H1 (cell line): ENCODE measurements at regions not wholly inside any gene's neighbourhood (a gene's known extent, or its start where the extent isn't known, plus 50 kb on each side); places are given as distances from the start of the nearest gene placed in this dataset.

ENCODE experiments used
- CTCF ChIA-PET: fragments of 300-600 bp; sonication (Branson Sonifier 250); formaldehyde crosslinking; loops from one replicate; lab custom pipeline; 2021; ENCODE audit not compliant: partially characterized antibody; lab: Charles Lee
- POLR2A ChIA-PET: fragments of 300-600 bp; sonication (Branson Sonifier 250); formaldehyde crosslinking; loops from one replicate; lab custom pipeline; 2021; ENCODE audit warnings: inconsistent platforms; ENCODE audit not compliant: partially characterized antibody; lab: Charles Lee
- DNase-seq, 2 experiments: peaks; one replicate each; pipeline versions ENCODE4 v3.0.0 to v3.0.0-alpha.2; 2010 to 2022; ENCODE audit warnings: low spot score in 2 of 2, low read depth in 1 of 2, mixed read lengths in 1 of 2
- FAIRE-seq: peaks from 2 replicates; lab custom pipeline; 2011; peaks lifted over from hg19 to GRCh38; lab: Jason Lieb, UNC
- H2AFZ ChIP-seq: 2 replicates; pipeline ENCODE4 v1.8.1; 2012; ENCODE audit warnings: low read length, inconsistent platforms
- H2AK5ac ChIP-seq: 2 replicates; pipeline ENCODE4 v1.6.1; 2013; ENCODE audit warnings: low read depth, low read length
- H2BK120ac ChIP-seq: replicated peaks from 2 replicates; pipeline ENCODE3; 2013; ENCODE audit warnings: low read depth, low read length, inconsistent platforms
- H2BK12ac ChIP-seq: 2 replicates; pipeline ENCODE4 v1.6.1; 2013; ENCODE audit warnings: low read depth, low read length
- H2BK15ac ChIP-seq: 2 replicates; pipeline ENCODE4 v1.6.1; 2013; ENCODE audit warnings: low read length
- H2BK20ac ChIP-seq: 2 replicates; pipeline ENCODE4 v1.6.1; 2013; ENCODE audit warnings: low read length
- H2BK5ac ChIP-seq: 2 replicates; pipeline ENCODE4 v1.6.1; 2013; ENCODE audit warnings: low read depth, low read length
- H3K14ac ChIP-seq: 2 replicates; pipeline ENCODE4 v1.6.1; 2013; ENCODE audit warnings: inconsistent platforms; ENCODE audit not compliant: insufficient read length
- H3K18ac ChIP-seq: 2 replicates; pipeline ENCODE4 v1.6.1; 2013; ENCODE audit warnings: low read length; ENCODE audit errors: extremely low read depth
- H3K23ac ChIP-seq: 2 replicates; pipeline ENCODE4 v1.6.1; 2013; ENCODE audit warnings: inconsistent platforms; ENCODE audit not compliant: insufficient read length
- H3K23me2 ChIP-seq: 2 replicates; pipeline ENCODE4 v1.6.1; 2013; ENCODE audit warnings: low read depth, low read length
- H3K27ac ChIP-seq: 2 replicates; pipeline ENCODE4 v1.6.1; 2011; ENCODE audit warnings: low read depth, low read length, inconsistent platforms
- H3K27me3 ChIP-seq, 4 experiments: replicated peaks in 1 of 4; 1 replicate in 1 of 4; 2 replicates in 3 of 4; pipeline versions ENCODE4 v1.6.1 to v1.8.1; 2011 to 2013; ENCODE audit warnings: low read length in 3 of 4, mild to moderate bottlenecking in 3 of 4, inconsistent platforms in 2 of 4, mixed read lengths in 2 of 4, moderate library complexity in 1 of 4; ENCODE audit not compliant: control insufficient read depth in 3 of 4, insufficient read depth in 3 of 4; ENCODE audit errors: extremely low read depth in 1 of 4
- H3K36me3 ChIP-seq, 4 experiments: 2 replicates each; pipeline versions ENCODE4 v1.6.1 to v1.8.1; 2011 to 2013; ENCODE audit warnings: mild to moderate bottlenecking in 4 of 4, low read length in 3 of 4, moderate library complexity in 2 of 4, control low read depth in 1 of 4, inconsistent platforms in 1 of 4; ENCODE audit not compliant: insufficient read depth in 4 of 4, control insufficient read depth in 2 of 4
- H3K4ac ChIP-seq: replicated peaks from 2 replicates; pipeline ENCODE3; 2013; ENCODE audit warnings: low read length, low read depth, mixed read lengths, inconsistent platforms; ENCODE audit not compliant: insufficient read length
- H3K4me1 ChIP-seq, 4 experiments: replicated peaks in 1 of 4; 1 replicate in 1 of 4; 2 replicates in 3 of 4; pipeline versions ENCODE4 v1.6.1 to v1.8.1; 2011 to 2013; ENCODE audit warnings: low read length in 3 of 4, inconsistent platforms in 2 of 4, mixed read lengths in 1 of 4; ENCODE audit not compliant: insufficient read depth in 4 of 4, control insufficient read depth in 3 of 4
- H3K4me2 ChIP-seq, 2 experiments: 2 replicates each; pipeline versions ENCODE4 v1.6.1 to v1.8.1; 2011 to 2013; ENCODE audit warnings: low read depth in 2 of 2, low read length in 2 of 2, control low read depth in 1 of 2, inconsistent platforms in 1 of 2, mild to moderate bottlenecking in 1 of 2; ENCODE audit not compliant: insufficient read depth in 1 of 2
- H3K4me3 ChIP-seq, 4 experiments: fragments of 200-600, 300-600 bp in 1 of 4; sonication (generic), shearing (Covaris generic), sonication (Bioruptor Twin) in 1 of 4; 2 replicates each; pipeline versions ENCODE4 v1.5.1 to v1.8.1; 2011 to 2016; ENCODE audit warnings: low read length in 4 of 4, low read depth in 3 of 4, control low read depth in 2 of 4, inconsistent platforms in 2 of 4, mild to moderate bottlenecking in 2 of 4, mixed read lengths in 1 of 4, moderate library complexity in 1 of 4; ENCODE audit not compliant: insufficient read depth in 2 of 4; ENCODE audit errors: extremely low read depth in 1 of 4
- H3K56ac ChIP-seq: replicated peaks from 2 replicates; pipeline ENCODE3; 2013; ENCODE audit warnings: low read depth, mild to moderate bottlenecking, mixed read lengths, low read length, inconsistent platforms; ENCODE audit not compliant: insufficient read length
- H3K79me1 ChIP-seq: 2 replicates; pipeline ENCODE4 v1.6.1; 2013; ENCODE audit warnings: low read depth, low read length, control low read depth
- H3K79me2 ChIP-seq, 2 experiments: 2 replicates each; pipeline versions ENCODE4 v1.6.1 to v1.8.1; 2012 to 2013; ENCODE audit warnings: low read length in 2 of 2, mild to moderate bottlenecking in 2 of 2, inconsistent platforms in 1 of 2; ENCODE audit not compliant: insufficient read depth in 2 of 2, control insufficient read depth in 1 of 2
- H3K9ac ChIP-seq, 4 experiments: replicated peaks in 1 of 4; 1 replicate in 1 of 4; 2 replicates in 3 of 4; pipeline versions ENCODE4 v1.6.1 to v1.8.1; 2011 to 2013; ENCODE audit warnings: low read depth in 3 of 4, low read length in 3 of 4, control low read depth in 2 of 4, mild to moderate bottlenecking in 2 of 4, moderate library complexity in 2 of 4, inconsistent platforms in 1 of 4; ENCODE audit errors: extremely low read depth in 1 of 4
- H3K9me3 ChIP-seq, 2 experiments: 2 replicates each; pipeline versions ENCODE4 v1.6.1 to v1.8.1; 2012 to 2013; ENCODE audit warnings: mild to moderate bottlenecking in 2 of 2, moderate library complexity in 2 of 2, control low read depth in 1 of 2, inconsistent platforms in 1 of 2, low read depth in 1 of 2, low read length in 1 of 2, mixed read lengths in 1 of 2; ENCODE audit not compliant: insufficient read depth in 2 of 2
- H4K20me1 ChIP-seq, 2 experiments: replicated peaks in 1 of 2; 2 replicates each; pipeline versions ENCODE3 to v1.8.1; 2011 to 2013; ENCODE audit warnings: inconsistent platforms in 2 of 2, low read length in 2 of 2, mild to moderate bottlenecking in 1 of 2; ENCODE audit not compliant: insufficient read depth in 2 of 2, control insufficient read depth in 1 of 2
- H4K5ac ChIP-seq: 2 replicates; pipeline ENCODE4 v1.6.1; 2013; ENCODE audit warnings: low read length, low read depth, mixed read lengths, inconsistent platforms; ENCODE audit not compliant: insufficient read length
- H4K8ac ChIP-seq: 2 replicates; pipeline ENCODE4 v1.8.0; 2013; ENCODE audit warnings: mild to moderate bottlenecking, moderate library complexity, low read length, inconsistent platforms; ENCODE audit not compliant: insufficient read depth; ENCODE audit errors: extremely low read depth
- H4K91ac ChIP-seq: replicated peaks from 2 replicates; pipeline ENCODE3; 2013; ENCODE audit warnings: low read length, mixed read lengths, inconsistent platforms; ENCODE audit not compliant: insufficient read length
- CHD7 ChIP-seq: fragments of 300-600 bp; sonication (generic); IDR thresholded peaks from 2 replicates; pipeline ENCODE4 v1.7.1; 2012; ENCODE audit warnings: low read length, moderate library complexity, mild to moderate bottlenecking, inconsistent platforms; ENCODE audit not compliant: insufficient replicate concordance
- WGBS, 2 experiments: shearing (Covaris generic) in 1 of 2; methylation state at CpG; one replicate each; pipeline versions ENCODE4 v1.1.6 to v1.1.7; 2013 to 2015; ENCODE audit warnings: low lambda C conversion rate in 2 of 2, mixed read lengths in 2 of 2, inconsistent platforms in 1 of 2, low coverage in 1 of 2, missing lambda C conversion rate in 1 of 2; ENCODE audit not compliant: insufficient replicate concordance in 2 of 2, insufficient coverage in 1 of 2, insufficient read length in 1 of 2; ENCODE audit errors: extremely low coverage in 1 of 2, missing lambda C conversion rate in 1 of 2; 5-methylcytosine and 5-hydroxymethylcytosine counted together

GRCh38 chr13:50682966-50683365, 160.5 kb downstream of the DLEU7 start:
- POLR2A ChIA-PET, result no interaction called here
- 83% methylated on average over 2 of the region's 2 CpGs; no CpG with 5 or more reads in 1 of the 2 experiments for WGBS, 2 experiments
- no peak for TF ChIP-seq CHD7

More at GRCh38 chr13:50682966-50683365, 160.5 kb downstream of the DLEU7 start:
- Histone ChIP-seq H3K14ac (no peak overlapping the region), H3K23ac (no peak overlapping the region), H3K79me2 (no peaks in the 10 kb centered on the region), H3K4me3 (no peak overlapping the region), H3K4me1 (no peaks in the 10 kb centered on the region; a peak in 1 of 7 replicates), H3K4me2 (no peak overlapping the region), H4K20me1 (no peaks in the 10 kb centered on the region), H2AK5ac (no peak overlapping the region), H3K56ac (no peak overlapping the region), H2BK120ac (no peak overlapping the region), H3K27ac (no peak overlapping the region), H4K8ac (no peak overlapping the region), H3K9me3 (peaks cover 0 to 7% of the 10 kb centered on the region in 2 experiments; a peak in 3 of 4 replicates), H2BK5ac (no peak overlapping the region), H3K36me3 (no peaks in the 10 kb centered on the region), H2BK15ac (no peak overlapping the region), H3K79me1 (no peaks in the 10 kb centered on the region; the same call in 1 of the 2 replicates), H3K4ac (no peak overlapping the region), H2BK20ac (no peak overlapping the region), H3K27me3 (no peaks in the 10 kb centered on the region), H3K18ac (no peak overlapping the region), H3K9ac (no peak overlapping the region), H3K23me2 (no peaks in the 10 kb centered on the region), H4K91ac (no peak overlapping the region), H2AFZ (no peak overlapping the region), H4K5ac (no peak overlapping the region), H2BK12ac (no peak overlapping the region)
- FAIRE-seq, result no peak
- CTCF ChIA-PET, result no interaction called here
- DNase-seq, result no peak
